ENCODE measurements at regions not wholly inside any gene's neighbourhood (a gene's known extent, or its start where the extent isn't known, plus 50 kb on each side); places are given as distances from the start of the nearest gene placed in this dataset.

DNA sequence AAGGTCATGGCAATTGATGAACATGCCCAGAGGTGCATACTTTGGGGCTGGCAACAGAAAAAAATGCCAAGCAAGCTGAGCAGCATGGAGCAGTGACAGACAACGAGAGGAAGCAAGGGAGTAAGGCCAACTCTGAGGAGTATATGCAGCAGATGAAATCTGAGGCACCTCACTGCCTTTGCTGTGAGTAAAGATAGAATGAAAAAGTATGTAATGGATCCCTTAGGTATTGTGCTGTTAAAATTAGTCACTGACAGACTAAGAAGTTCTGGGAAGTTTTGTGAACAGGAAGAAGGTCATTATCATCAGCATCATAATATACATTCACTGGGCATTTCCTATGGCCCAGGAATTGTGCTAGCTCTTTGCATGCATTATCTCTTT, 269.9 kb downstream of the DUSP6 start:
- Histone ChIP-seq H3K27ac (ENCODE audit: low read length) (no peak overlapping the region), H3K9me2 (replicated peaks; ENCODE audit: low read length) (no peaks in the 10 kb centered on the region), H2AFZ (ENCODE audit: low read length) (no peak overlapping the region), H3K79me2 (ENCODE audit: low read length) (no peaks in the 10 kb centered on the region), H3K9me3 (ENCODE audit: low read length) (no peaks in the 10 kb centered on the region), H3K4me1 (ENCODE audit: insufficient read depth, low read length) (peaks cover 8% of the 10 kb centered on the region), H4K20me1 (ENCODE audit: low read length) (no peaks in the 10 kb centered on the region), H3K9ac (ENCODE audit: low read length) (no peak overlapping the region), H3K27me3 (ENCODE audit: low read length) (no peaks in the 10 kb centered on the region), H3K36me3 (ENCODE audit: low read depth, low read length) (no peaks in the 10 kb centered on the region), H3K4me2 (ENCODE audit: low read length) (no peak overlapping the region), H3K4me3 (ENCODE audit: low read length) (no peak overlapping the region), H3F3A (ENCODE audit: low read length, unreplicated experiment) (no peaks in the 10 kb centered on the region)
- peak; percentile 14 for DNase-seq
- peak; percentile 29 for ATAC-seq
- intact Hi-C loops (cut with micrococcal nuclease), result no loop called here
- no TSS peak for BruUV-seq (replicated peaks)
- ChIA-PET CTCF (no interaction called here), POLR2A (ENCODE audit: unreplicated experiment) (no interaction called here)
- no peak for TF ChIP-seq EZH2phosphoT487 (IDR thresholded peaks at IDR 0.05; ENCODE audit: borderline replicate concordance, low read length)
- no peak for TF ChIP-seq EZH2 (IDR thresholded peaks at IDR 0.05; ENCODE audit: low read length, unreplicated experiment)
- TF ChIP-seq CTCF (conservative IDR thresholded peaks at IDR 0.05; ENCODE audit: low read depth, low read length), result no peak

- no peak for ATAC-seq
- Histone ChIP-seq H3K36me3 (ENCODE audit: low read depth, low read length) (no peaks in the 10 kb centered on the region), H3F3A (ENCODE audit: low read length, unreplicated experiment) (no peaks in the 10 kb centered on the region), H3K4me3 (ENCODE audit: low read length) (no peak overlapping the region), H3K4me2 (ENCODE audit: low read length) (no peak overlapping the region), H3K9me2 (replicated peaks; ENCODE audit: low read length) (no peaks in the 10 kb centered on the region), H3K9ac (ENCODE audit: low read length) (no peak overlapping the region), H3K79me2 (ENCODE audit: low read length) (no peaks in the 10 kb centered on the region), H3K4me1 (ENCODE audit: insufficient read depth, low read length) (peaks cover 8% of the 10 kb centered on the region), H3K9me3 (ENCODE audit: low read length) (no peaks in the 10 kb centered on the region), H4K20me1 (ENCODE audit: low read length) (no peaks in the 10 kb centered on the region), H3K27ac (ENCODE audit: low read length) (no peak overlapping the region), H3K27me3 (ENCODE audit: low read length) (no peaks in the 10 kb centered on the region), H2AFZ (ENCODE audit: low read length) (no peak overlapping the region)
- ChIA-PET CTCF (no interaction called here), POLR2A (ENCODE audit: unreplicated experiment) (no interaction called here)
- intact Hi-C loops (cut with micrococcal nuclease), result no loop called here
- no peak for TF ChIP-seq CTCF (conservative IDR thresholded peaks at IDR 0.05; ENCODE audit: low read depth, low read length)
- no peak for TF ChIP-seq EZH2 (IDR thresholded peaks at IDR 0.05; ENCODE audit: low read length, unreplicated experiment)
- TF ChIP-seq EZH2phosphoT487 (IDR thresholded peaks at IDR 0.05; ENCODE audit: borderline replicate concordance, low read length), result no peak
- BruUV-seq (replicated peaks), result no TSS peak
- no peak for DNase-seq
These were observed 270.5 kb downstream of the DUSP6 start for GRCh38 chr12:89081719-89082369.

GRCh38 chr12:89080793-89081465, 271.4 kb downstream of the DUSP6 start:
- Histone ChIP-seq H2AFZ (ENCODE audit: low read length) (no peak overlapping the region), H3K9me2 (replicated peaks; ENCODE audit: low read length) (no peaks in the 10 kb centered on the region), H3K9me3 (ENCODE audit: low read length) (no peaks in the 10 kb centered on the region), H3K4me2 (ENCODE audit: low read length) (no peak overlapping the region; the same call in 1 of the 2 replicates), H3K79me2 (ENCODE audit: low read length) (no peaks in the 10 kb centered on the region), H3F3A (ENCODE audit: low read length, unreplicated experiment) (no peaks in the 10 kb centered on the region), H3K27ac (ENCODE audit: low read length) (no peak overlapping the region), H4K20me1 (ENCODE audit: low read length) (no peaks in the 10 kb centered on the region), H3K4me3 (ENCODE audit: low read length) (no peak overlapping the region), H3K9ac (ENCODE audit: low read length) (no peak overlapping the region), H3K36me3 (ENCODE audit: low read depth, low read length) (no peaks in the 10 kb centered on the region), H3K27me3 (ENCODE audit: low read length) (no peaks in the 10 kb centered on the region), H3K4me1 (ENCODE audit: insufficient read depth, low read length) (peaks cover 10% of the 10 kb centered on the region)
- DNase-seq (peak; percentile 37), ATAC-seq (peak; percentile 65)
- BruUV-seq (replicated peaks), result no TSS peak
- TF ChIP-seq EZH2 (IDR thresholded peaks at IDR 0.05; ENCODE audit: low read length, unreplicated experiment), result no peak
- TF ChIP-seq CTCF (conservative IDR thresholded peaks at IDR 0.05; ENCODE audit: low read depth, low read length), result no peak
- no peak for TF ChIP-seq EZH2phosphoT487 (IDR thresholded peaks at IDR 0.05; ENCODE audit: borderline replicate concordance, low read length)
- intact Hi-C loops (cut with micrococcal nuclease), result no loop called here
- ChIA-PET CTCF (no interaction called here), POLR2A (ENCODE audit: unreplicated experiment) (interaction anchor here (0.7 kb wide), 1 partner anchor 474 kb away, joined by 3 read pairs; no protein-coding TSS in a partner anchor)
